ENCODE measurements at regions not wholly inside any gene's neighbourhood (a gene's known extent, or its start where the extent isn't known, plus 50 kb on each side); places are given as distances from the start of the nearest gene placed in this dataset.

DNA sequence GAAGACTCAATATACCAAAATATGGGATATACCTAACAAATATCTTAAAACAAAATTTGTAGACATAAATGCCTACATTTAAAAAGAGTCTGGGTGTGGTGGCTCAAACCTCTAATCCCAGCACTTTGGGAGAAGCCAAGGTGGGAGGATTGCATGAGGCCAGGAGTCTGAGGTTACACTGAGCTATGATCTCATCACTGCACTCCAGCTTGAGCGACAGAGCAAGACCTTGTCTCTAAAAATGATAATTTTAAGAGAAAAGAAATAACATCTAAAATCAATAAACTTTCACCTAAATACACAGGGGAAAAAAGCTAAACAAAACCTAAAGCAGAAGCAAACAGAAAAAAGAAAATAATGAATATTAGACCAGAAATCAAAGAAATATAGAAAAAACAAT lies 102.7 kb upstream of the PBX1 start:
- no peak for TF ChIP-seq CTCF (IDR thresholded peaks at IDR 0.05; ENCODE audit: extremely low read depth in 1 of 2, insufficient read depth in 1 of 2, low read depth in 1 of 2, low read length in 2 of 2)
- no peak for TF ChIP-seq MAX (IDR thresholded peaks at IDR 0.05; ENCODE audit: insufficient read depth, insufficient read length)
- TF ChIP-seq EZH2 (IDR thresholded peaks at IDR 0.05; ENCODE audit: borderline replicate concordance, low read depth, low read length, severe bottlenecking): no peak
- no peak for TF ChIP-seq POLR2A (IDR thresholded peaks at IDR 0.05; ENCODE audit: low read depth, low read length)
